ENCODE measurements at regions not wholly inside any gene's neighbourhood (a gene's known extent, or its start where the extent isn't known, plus 50 kb on each side); places are given as distances from the start of the nearest gene placed in this dataset.

DNA sequence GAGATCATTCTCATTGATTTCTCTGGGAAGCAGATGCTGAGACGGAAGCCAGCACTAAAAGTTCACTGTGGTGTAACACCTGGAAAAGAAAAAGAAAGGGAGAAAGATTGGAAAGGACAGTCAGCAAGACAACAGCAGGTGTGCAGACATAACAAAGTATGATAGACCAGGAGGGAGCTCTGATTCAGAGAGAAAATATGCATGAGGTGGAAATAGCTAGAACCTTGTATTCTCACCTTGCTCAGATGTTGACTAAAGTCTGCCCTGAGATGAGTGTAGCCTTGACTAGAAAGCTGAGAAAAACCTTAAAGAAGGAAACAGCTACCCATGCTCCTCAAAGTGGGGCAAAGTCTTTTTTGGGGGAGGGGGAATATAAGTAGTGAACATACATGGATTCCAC lies 1711.8 kb downstream of the EFNB2 start:
- TF ChIP-seq JUN (IDR thresholded peaks at IDR 0.05; ENCODE audit: low read depth, low read length) (no peak), TAF7 (optimal IDR thresholded peaks at IDR 0.05; ENCODE audit: borderline replicate concordance, low read depth, low read length) (no peak), HDAC2 (IDR thresholded peaks at IDR 0.05; ENCODE audit: borderline replicate concordance in 1 of 2, low read depth in 2 of 2, low read length in 2 of 2) (no peak), EZH2 (IDR thresholded peaks at IDR 0.05; ENCODE audit: low read depth, low read length, severe bottlenecking) (no peak), BRCA1 (IDR thresholded peaks at IDR 0.05; ENCODE audit: low read depth, low read length) (no peak), SP1 (IDR thresholded peaks at IDR 0.05; ENCODE audit: low read depth, low read length) (no peak), CHD1 (IDR thresholded peaks at IDR 0.05; ENCODE audit: low read depth, low read length) (no peak)
